PC-9 (cell line): ENCODE measurements at regions not wholly inside any gene's neighbourhood (a gene's known extent, or its start where the extent isn't known, plus 50 kb on each side); places are given as distances from the start of the nearest gene placed in this dataset.
"Not testable (repeated sequence)": the region's sequence is repeated elsewhere in the genome, so short reads cannot be mapped to it uniquely, and the experiment has no call there.

Experiments used
- EZH2 ChIP-seq: fragments of 200-600 bp; sonication (generic); IDR thresholded peaks from 2 replicates; pipeline ENCODE4 v1.8.0; 2017; ENCODE audit warnings: antibody characterized with exemption, low read depth
- TF ChIP-seq, protein P1 (sequence below): fragments of 200-600 bp; sonication (generic); conservative IDR thresholded peaks from 2 replicates; pipeline ENCODE4 v1.6.1; 2017; ENCODE audit warnings: mixed run types, antibody characterized with exemption, mild to moderate bottlenecking, moderate library complexity

DNA sequence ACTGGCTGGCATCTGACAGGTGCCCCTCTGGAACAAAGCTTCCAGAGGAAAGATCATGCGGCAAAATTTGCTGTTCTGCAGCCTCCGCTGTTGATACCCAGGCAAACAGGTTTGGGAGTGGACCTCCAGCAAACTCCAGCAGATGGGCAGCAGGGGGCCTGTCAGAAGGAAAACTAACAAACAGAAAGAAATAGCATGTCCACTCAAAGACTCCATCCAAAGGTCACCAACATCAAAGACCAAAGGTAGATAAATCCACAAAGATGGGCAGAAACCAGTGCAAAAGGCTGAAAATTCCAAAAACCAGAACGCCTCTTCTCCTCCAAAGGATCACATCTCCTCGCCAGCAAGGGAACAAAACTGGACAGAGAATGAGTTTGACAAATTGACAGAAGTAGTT, 101.3 kb downstream of the HNRNPD start:
- TF ChIP-seq, protein P1, sequence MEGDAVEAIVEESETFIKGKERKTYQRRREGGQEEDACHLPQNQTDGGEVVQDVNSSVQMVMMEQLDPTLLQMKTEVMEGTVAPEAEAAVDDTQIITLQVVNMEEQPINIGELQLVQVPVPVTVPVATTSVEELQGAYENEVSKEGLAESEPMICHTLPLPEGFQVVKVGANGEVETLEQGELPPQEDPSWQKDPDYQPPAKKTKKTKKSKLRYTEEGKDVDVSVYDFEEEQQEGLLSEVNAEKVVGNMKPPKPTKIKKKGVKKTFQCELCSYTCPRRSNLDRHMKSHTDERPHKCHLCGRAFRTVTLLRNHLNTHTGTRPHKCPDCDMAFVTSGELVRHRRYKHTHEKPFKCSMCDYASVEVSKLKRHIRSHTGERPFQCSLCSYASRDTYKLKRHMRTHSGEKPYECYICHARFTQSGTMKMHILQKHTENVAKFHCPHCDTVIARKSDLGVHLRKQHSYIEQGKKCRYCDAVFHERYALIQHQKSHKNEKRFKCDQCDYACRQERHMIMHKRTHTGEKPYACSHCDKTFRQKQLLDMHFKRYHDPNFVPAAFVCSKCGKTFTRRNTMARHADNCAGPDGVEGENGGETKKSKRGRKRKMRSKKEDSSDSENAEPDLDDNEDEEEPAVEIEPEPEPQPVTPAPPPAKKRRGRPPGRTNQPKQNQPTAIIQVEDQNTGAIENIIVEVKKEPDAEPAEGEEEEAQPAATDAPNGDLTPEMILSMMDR = not testable (repeated sequence)
- TF ChIP-seq EZH2 = not testable (repeated sequence)
